NCI-H446 treated with DMSO at 0.1 percent for 48 hours (cell line): ENCODE measurements at regions not wholly inside any gene's neighbourhood (a gene's known extent, or its start where the extent isn't known, plus 50 kb on each side); places are given as distances from the start of the nearest gene placed in this dataset.
"Not testable (repeated sequence)": the region's sequence is repeated elsewhere in the genome, so short reads cannot be mapped to it uniquely, and the experiment has no call there.

Source experiments
- DNase-seq: peaks from one replicate; lab custom pipeline; 2025; lab: John Stamatoyannopoulos, UW

- DNase-seq = no peak
These were observed 632.5 kb downstream of the ISL1 start for GRCh38 chr5:52015760-52016159.

- DNase-seq = no peak
These were observed 634.3 kb downstream of the ISL1 start for GRCh38 chr5:52017567-52017966.

GRCh38 chr5:52024359-52024758, 641.1 kb downstream of the ISL1 start:
- no peak for DNase-seq

GRCh38 chr5:52029836-52030235, 646.6 kb downstream of the ISL1 start:
- not testable (repeated sequence) for DNase-seq

GRCh38 chr5:52041842-52042241, 658.6 kb downstream of the ISL1 start:
- DNase-seq = no peak

- no peak for DNase-seq
These were observed 659.9 kb downstream of the ISL1 start for GRCh38 chr5:52043137-52043536.

GRCh38 chr5:52043543-52043942, 660.3 kb downstream of the ISL1 start:
- DNase-seq = no peak

- no peak for DNase-seq
These were observed 668.5 kb downstream of the ISL1 start for GRCh38 chr5:52051759-52052158.

GRCh38 chr5:52063186-52063585, 679.9 kb downstream of the ISL1 start:
- DNase-seq = no peak

- no peak for DNase-seq
These were observed 681.9 kb downstream of the ISL1 start for GRCh38 chr5:52065182-52065581.

GRCh38 chr5:52069997-52070396, 686.7 kb downstream of the ISL1 start:
- DNase-seq = no peak

GRCh38 chr5:52073993-52074689, 690.9 kb downstream of the ISL1 start:
- no peak for DNase-seq

GRCh38 chr5:52077941-52078815, 694.9 kb downstream of the ISL1 start:
- no peak for DNase-seq

GRCh38 chr5:52102311-52102710, 685.4 kb upstream of the ITGA1 start:
- not testable (repeated sequence) for DNase-seq

- DNase-seq = no peak
These were observed 680.4 kb upstream of the ITGA1 start for GRCh38 chr5:52107210-52107905.

GRCh38 chr5:52119768-52120167, 667.9 kb upstream of the ITGA1 start:
- DNase-seq = no peak

GRCh38 chr5:52132053-52132452, 655.7 kb upstream of the ITGA1 start:
- no peak for DNase-seq

GRCh38 chr5:52134013-52134650, 653.6 kb upstream of the ITGA1 start:
- no peak for DNase-seq

GRCh38 chr5:52139888-52140615, 647.7 kb upstream of the ITGA1 start:
- peak; percentile 89 for DNase-seq

GRCh38 chr5:52148679-52149078, 639.0 kb upstream of the ITGA1 start:
- no peak for DNase-seq

- DNase-seq = no peak
These were observed 637.2 kb upstream of the ITGA1 start for GRCh38 chr5:52150501-52150900.

- not testable (repeated sequence) for DNase-seq
These were observed 630.9 kb upstream of the ITGA1 start for GRCh38 chr5:52156809-52157208.
